ENCODE measurements at regions not wholly inside any gene's neighbourhood (a gene's known extent, or its start where the extent isn't known, plus 50 kb on each side); places are given as distances from the start of the nearest gene placed in this dataset.

GRCh38 chr4:11338956-11339782, 89.5 kb downstream of the HS3ST1 start:
- TF ChIP-seq KDM2B (CRISPR knock-in tag; IDR thresholded peaks at IDR 0.05): no peak
- TF ChIP-seq ESRRB (CRISPR knock-in tag; IDR thresholded peaks at IDR 0.05; ENCODE audit: borderline replicate concordance): no peak
- TF ChIP-seq ZNF586 (CRISPR knock-in tag; conservative IDR thresholded peaks at IDR 0.05): no peak
- no peak for TF ChIP-seq MTA1 (IDR thresholded peaks at IDR 0.05; ENCODE audit: borderline replicate concordance)
- no peak for TF ChIP-seq ZBTB7A (IDR thresholded peaks at IDR 0.05; ENCODE audit: borderline replicate concordance, control insufficient read depth, low read depth, low read length)
- no peak for TF ChIP-seq ZNF263 (CRISPR knock-in tag; IDR thresholded peaks at IDR 0.05; ENCODE audit: borderline replicate concordance)
- TF ChIP-seq RHOXF2B (CRISPR knock-in tag; conservative IDR thresholded peaks at IDR 0.05): no peak
- ChIA-PET CTCF (ENCODE audit: low intra/inter-chr PET ratio) (no interaction called here), POLR2A (no interaction called here)
- Histone ChIP-seq H3K79me2 (ENCODE audit: control insufficient read depth, insufficient read depth, low read length) (no peaks in the 10 kb centered on the region), H3K4me1 (replicated peaks in 1 of 2; ENCODE audit: control insufficient read depth in 2 of 2, insufficient read depth in 2 of 2, low read length in 2 of 2) (no peaks in the 10 kb centered on the region), H4K20me1 (replicated peaks; ENCODE audit: control insufficient read depth, insufficient read depth, low read length) (no peaks in the 10 kb centered on the region), H2AFZ (ENCODE audit: low read depth, low read length) (no peak overlapping the region), H3K27me3 (ENCODE audit: control insufficient read depth in 2 of 2, insufficient read depth in 2 of 2, low read length in 2 of 2) (no peaks in the 10 kb centered on the region), H3K9ac (ENCODE audit: insufficient read depth in 1 of 2, low read depth in 2 of 2, low read length in 2 of 2) (no peak overlapping the region), H3K9me3 (replicated peaks; ENCODE audit: control insufficient read depth, insufficient read depth, low read depth, low read length) (no peaks in the 10 kb centered on the region), H3K4me2 (ENCODE audit: insufficient read depth, low read length) (no peak overlapping the region), H3K4me3 (no peak overlapping the region), H3K36me3 (ENCODE audit: control insufficient read depth, insufficient read depth, low read length) (no peaks in the 10 kb centered on the region), H3K27ac (ENCODE audit: extremely low read depth, low read depth, low read length) (no peak overlapping the region), H3K9me1 (ENCODE audit: control insufficient read depth, insufficient read depth, low read length) (no peaks in the 10 kb centered on the region)
- DNase-seq (ENCODE audit: extremely low read depth in 1 of 4, low spot score in 3 of 4): no peak
- in situ Hi-C loops (cut with MboI) (no loop called here), intact Hi-C loops (cut with micrococcal nuclease) (no loop called here)
- WGBS (ENCODE audit: insufficient coverage, low coverage, missing lambda C conversion rate): 0% methylated on average over 5 of the region's 5 CpGs
- no peak for ATAC-seq
- BruUV-seq (replicated peaks): no TSS peak
- no peak for FAIRE-seq
